AG04450 (cell line): ENCODE measurements at regions not wholly inside any gene's neighbourhood (a gene's known extent, or its start where the extent isn't known, plus 50 kb on each side); places are given as distances from the start of the nearest gene placed in this dataset.
A peak's percentile ranks its signal among the peaks of the same experiment; 100 is the strongest.

Source experiments
- CTCF ChIA-PET: fragments of 300-600, 350-600 bp; formaldehyde crosslinking; extraction: SDS; loops from one replicate; lab custom pipeline; 2022; ENCODE audit warnings: antibody characterized with exemption, inconsistent platforms; lab: Charles Lee
- POLR2A ChIA-PET: fragments of 350-600 bp; formaldehyde crosslinking; extraction: SDS; loops from one replicate; lab custom pipeline; 2021; ENCODE audit warnings: antibody characterized with exemption, inconsistent platforms; lab: Yijun Ruan, JAX
- DNase-seq: peaks from one replicate; pipeline ENCODE4 v3.0.0-alpha.2; 2011; ENCODE audit warnings: low read depth, low spot score
- H3K27ac ChIP-seq: one replicate; pipeline ENCODE4 v1.5.1; 2012; ENCODE audit warnings: low read depth, low read length, control low read depth
- H3K27me3 ChIP-seq: one replicate; pipeline ENCODE4 v1.6.0; 2012; ENCODE audit warnings: low read length; ENCODE audit not compliant: control insufficient read depth, insufficient read depth
- H3K4me3 ChIP-seq: 2 replicates; pipeline ENCODE4 v1.5.1; 2011; ENCODE audit warnings: mild to moderate bottlenecking, low read depth, low read length, control low read depth
- H3K9me3 ChIP-seq: 2 replicates; pipeline ENCODE4 v1.5.1; 2012; ENCODE audit warnings: low read length; ENCODE audit not compliant: control insufficient read depth, insufficient read depth
- TF ChIP-seq, protein P1 (sequence below): IDR thresholded peaks from 2 replicates; pipeline ENCODE4 v1.5.1; 2011; ENCODE audit warnings: low read depth, low read length, control low read depth, inconsistent platforms

DNA sequence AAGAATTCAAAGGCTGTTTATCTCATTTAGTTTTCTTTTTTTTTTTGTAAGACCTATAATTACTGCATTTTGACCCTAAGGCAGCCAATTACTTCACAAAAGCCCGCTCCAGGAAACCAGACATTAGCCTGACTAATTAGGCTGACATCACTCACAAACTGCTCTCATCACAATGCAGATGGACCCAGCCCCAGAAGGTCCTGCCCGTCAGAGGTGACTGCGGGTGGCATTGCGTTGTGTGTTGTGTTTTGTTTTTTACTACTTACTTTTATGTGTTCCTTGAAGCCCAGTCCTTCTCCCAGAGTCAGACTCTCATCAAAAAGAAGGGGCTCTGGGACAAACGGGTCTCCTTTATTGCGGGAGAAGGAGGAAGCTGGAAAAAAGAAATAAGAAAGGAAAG is 172.2 kb downstream of the HSD17B3 start:
- POLR2A ChIA-PET: no interaction called here
- Histone ChIP-seq H3K27ac (no peak overlapping the region), H3K9me3 (peaks cover 3% of the 10 kb centered on the region; the same call in 1 of the 2 replicates), H3K4me3 (no peak overlapping the region), H3K27me3 (peaks cover 59% of the 10 kb centered on the region)
- CTCF ChIA-PET: no interaction called here
- DNase-seq: no peak
- TF ChIP-seq, protein P1, sequence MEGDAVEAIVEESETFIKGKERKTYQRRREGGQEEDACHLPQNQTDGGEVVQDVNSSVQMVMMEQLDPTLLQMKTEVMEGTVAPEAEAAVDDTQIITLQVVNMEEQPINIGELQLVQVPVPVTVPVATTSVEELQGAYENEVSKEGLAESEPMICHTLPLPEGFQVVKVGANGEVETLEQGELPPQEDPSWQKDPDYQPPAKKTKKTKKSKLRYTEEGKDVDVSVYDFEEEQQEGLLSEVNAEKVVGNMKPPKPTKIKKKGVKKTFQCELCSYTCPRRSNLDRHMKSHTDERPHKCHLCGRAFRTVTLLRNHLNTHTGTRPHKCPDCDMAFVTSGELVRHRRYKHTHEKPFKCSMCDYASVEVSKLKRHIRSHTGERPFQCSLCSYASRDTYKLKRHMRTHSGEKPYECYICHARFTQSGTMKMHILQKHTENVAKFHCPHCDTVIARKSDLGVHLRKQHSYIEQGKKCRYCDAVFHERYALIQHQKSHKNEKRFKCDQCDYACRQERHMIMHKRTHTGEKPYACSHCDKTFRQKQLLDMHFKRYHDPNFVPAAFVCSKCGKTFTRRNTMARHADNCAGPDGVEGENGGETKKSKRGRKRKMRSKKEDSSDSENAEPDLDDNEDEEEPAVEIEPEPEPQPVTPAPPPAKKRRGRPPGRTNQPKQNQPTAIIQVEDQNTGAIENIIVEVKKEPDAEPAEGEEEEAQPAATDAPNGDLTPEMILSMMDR: no peak

- DNase-seq: no peak
- no peak overlapping the region for H3K27ac ChIP-seq
- peaks cover 61% of the 10 kb centered on the region for H3K27me3 ChIP-seq
- TF ChIP-seq, protein P1: no peak
- ChIA-PET CTCF (no interaction called here), POLR2A (no interaction called here)
- peaks cover 3% of the 10 kb centered on the region; the same call in 1 of the 2 replicates for H3K9me3 ChIP-seq
- H3K4me3 ChIP-seq: no peak overlapping the region
These were observed 173.1 kb downstream of the HSD17B3 start for GRCh38 chr9:96128880-96129279.

DNA sequence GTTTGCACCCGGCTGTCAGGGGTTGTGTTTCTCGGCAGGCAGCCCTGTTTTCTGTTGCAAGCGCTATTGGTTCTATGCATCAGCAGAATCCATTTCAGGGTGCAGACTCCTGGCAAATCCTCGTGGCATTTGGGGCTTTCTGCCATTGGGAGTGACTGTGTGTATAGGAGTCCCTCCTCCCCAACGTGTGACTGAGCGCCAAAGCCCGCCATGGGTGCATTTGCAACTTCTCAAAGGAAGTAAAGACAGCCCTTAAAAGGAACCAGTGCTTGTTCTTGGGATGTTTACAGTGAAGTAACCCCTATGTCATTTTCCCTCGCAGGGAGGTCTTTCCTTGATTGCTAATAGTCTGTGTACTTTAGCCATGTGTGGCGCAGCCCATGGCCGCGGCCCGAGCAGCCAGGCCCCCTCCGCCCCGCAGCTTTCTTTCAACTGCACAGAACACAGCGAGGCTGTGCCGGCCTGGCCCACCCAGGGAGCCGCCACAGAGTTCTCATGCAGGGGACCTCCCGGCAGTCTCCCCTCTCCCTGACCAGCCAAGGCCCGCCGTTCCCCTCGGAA is 175.6 kb downstream of the HSD17B3 start:
- POLR2A ChIA-PET: interaction anchor here (0.5 to 1.0 kb wide), 2 partner anchors 11 to 112 kb away, joined by 3 to 4 read pairs; no protein-coding TSS in a partner anchor
- Histone ChIP-seq H3K27me3 (peaks cover 52% of the 10 kb centered on the region), H3K9me3 (peaks cover 2% of the 10 kb centered on the region; the same call in 1 of the 2 replicates), H3K4me3 (no peak overlapping the region), H3K27ac (no peak overlapping the region)
- DNase-seq: no peak
- CTCF ChIA-PET: no interaction called here
- TF ChIP-seq, protein P1: no peak

DNA sequence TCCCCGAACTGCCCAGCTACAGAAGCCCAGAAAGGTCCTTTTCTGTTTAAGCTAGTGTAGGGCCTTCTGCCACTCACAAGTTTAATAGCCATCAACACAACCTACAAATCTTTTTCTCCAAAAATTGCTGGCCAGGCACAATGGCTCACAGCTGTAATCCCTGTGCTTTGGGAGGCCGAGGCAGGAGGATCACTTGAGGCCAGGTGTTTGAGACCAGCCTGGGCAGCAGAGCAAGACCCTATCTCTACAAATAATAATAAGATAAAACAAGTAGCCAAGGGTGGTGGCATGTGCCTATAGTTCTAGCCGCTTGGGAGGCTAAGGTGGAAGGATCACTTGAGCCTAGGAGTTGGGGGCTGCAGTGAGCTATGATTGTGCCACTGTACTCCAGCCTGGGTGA is 176.4 kb downstream of the HSD17B3 start:
- TF ChIP-seq, protein P1: no peak
- Histone ChIP-seq H3K27ac (no peak overlapping the region), H3K27me3 (peaks cover 46% of the 10 kb centered on the region), H3K9me3 (no peaks in the 10 kb centered on the region), H3K4me3 (no peak overlapping the region)
- no peak for DNase-seq
- ChIA-PET POLR2A (interaction anchor here (0.5 to 1.0 kb wide), 2 partner anchors 12 to 111 kb away, joined by 3 to 4 read pairs; no protein-coding TSS in a partner anchor), CTCF (no interaction called here)

- POLR2A ChIA-PET: interaction anchor here (0.6 kb wide), 1 partner anchor 14 kb away, joined by 14 read pairs; no protein-coding TSS in a partner anchor
- TF ChIP-seq, protein P1: no peak
- Histone ChIP-seq H3K9me3 (peaks cover 2% of the 10 kb centered on the region; the same call in 1 of the 2 replicates), H3K27me3 (peaks cover 32% of the 10 kb centered on the region), H3K27ac (no peak overlapping the region), H3K4me3 (no peak overlapping the region)
- DNase-seq: peak; percentile 24
- CTCF ChIA-PET: no interaction called here
These were observed 179.2 kb downstream of the HSD17B3 start for GRCh38 chr9:96122751-96123150.
